ENCODE measurements at regions not wholly inside any gene's neighbourhood (a gene's known extent, or its start where the extent isn't known, plus 50 kb on each side); places are given as distances from the start of the nearest gene placed in this dataset. TPM values are rescaled to one million over a fixed set of nuclear protein-coding genes. Genes with fewer than 3 reads are reported as not detected.

GRCh38 chr2:88250404-88250803, 80.3 kb downstream of the THNSL2 start:
- no peak for TF ChIP-seq CTCF (IDR thresholded peaks at IDR 0.05)
- DNase-seq (ENCODE audit: low spot score) (no peak), ATAC-seq (ENCODE audit: low FRiP score) (no peak)

- no peak for TF ChIP-seq CTCF (IDR thresholded peaks at IDR 0.05)
- ATAC-seq (ENCODE audit: low FRiP score) (no peak), DNase-seq (ENCODE audit: low spot score) (no peak)
Observed at GRCh38 chr2:88248280-88248828, 78.2 kb downstream of the THNSL2 start.

- no peak for TF ChIP-seq CTCF (IDR thresholded peaks at IDR 0.05)
- DNase-seq (ENCODE audit: low spot score) (no peak), ATAC-seq (ENCODE audit: low FRiP score) (no peak)
Observed at GRCh38 chr2:88247531-88247930, 77.4 kb downstream of the THNSL2 start.

GRCh38 chr2:88245109-88245508, 75.0 kb downstream of the THNSL2 start:
- ATAC-seq (ENCODE audit: low FRiP score) (no peak), DNase-seq (ENCODE audit: low spot score) (no peak)
- no peak for TF ChIP-seq CTCF (IDR thresholded peaks at IDR 0.05)

- ATAC-seq (ENCODE audit: low FRiP score): no peak
- no peak for TF ChIP-seq CTCF (IDR thresholded peaks at IDR 0.05)
- DNase-seq (ENCODE audit: low spot score): no peak
Observed at GRCh38 chr2:88239781-88240180, 69.6 kb downstream of the THNSL2 start.

GRCh38 chr2:88236666-88237065, 66.5 kb downstream of the THNSL2 start:
- DNase-seq (ENCODE audit: low spot score): no peak
- ATAC-seq (ENCODE audit: low FRiP score): no peak
- no peak for TF ChIP-seq CTCF (IDR thresholded peaks at IDR 0.05)

Small RNAs in the stretch of these regions (small RNA-seq; reads per million reads assigned to genes)
- gene RF00026 (not detected), gene RNU6-1168P (not detected)

All from omental fat pad (tissue), 3 donors.